MM.1S (cell line): ENCODE measurements at regions not wholly inside any gene's neighbourhood (a gene's known extent, or its start where the extent isn't known, plus 50 kb on each side); places are given as distances from the start of the nearest gene placed in this dataset.

Experiments used
- EZH2 ChIP-seq: fragments of 300-600 bp; sonication (generic); optimal IDR thresholded peaks from 2 replicates; pipeline ENCODE3; 2017; ENCODE audit warnings: low read depth, mild to moderate bottlenecking, antibody characterized with exemption, low read length, mixed read lengths
- EZH2phosphoT487 ChIP-seq: fragments of 300-600 bp; sonication (generic); IDR thresholded peaks from 2 replicates; pipeline ENCODE4 v1.6.1; 2018; ENCODE audit warnings: antibody characterized with exemption, low read length
- TF ChIP-seq, protein P1 (sequence below): fragments of 300-600 bp; sonication (generic); IDR thresholded peaks from 2 replicates; pipeline ENCODE4 v1.5.1; 2016; ENCODE audit warnings: antibody characterized with exemption, low read length, mixed read lengths

DNA sequence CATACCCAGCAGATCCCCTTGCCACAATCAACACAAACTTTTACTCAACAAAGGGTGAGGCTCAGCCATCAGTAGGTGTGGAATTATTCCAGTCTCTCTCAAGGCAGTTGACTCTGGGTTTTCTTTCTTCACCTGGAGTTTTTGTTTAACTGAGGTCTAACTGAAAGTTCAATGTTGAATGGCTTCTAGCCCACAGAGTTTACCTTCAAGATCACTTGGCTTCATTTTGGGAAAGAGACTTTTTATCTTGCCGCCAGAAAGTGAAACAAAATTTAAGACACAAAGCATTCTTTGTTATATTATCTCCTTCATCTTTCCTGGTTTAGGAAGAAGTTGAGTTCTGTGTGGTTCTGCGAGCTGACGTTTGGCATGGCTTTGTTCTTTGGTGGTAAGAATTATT, 83.8 kb upstream of the RASGEF1B start:
- TF ChIP-seq, protein P1, sequence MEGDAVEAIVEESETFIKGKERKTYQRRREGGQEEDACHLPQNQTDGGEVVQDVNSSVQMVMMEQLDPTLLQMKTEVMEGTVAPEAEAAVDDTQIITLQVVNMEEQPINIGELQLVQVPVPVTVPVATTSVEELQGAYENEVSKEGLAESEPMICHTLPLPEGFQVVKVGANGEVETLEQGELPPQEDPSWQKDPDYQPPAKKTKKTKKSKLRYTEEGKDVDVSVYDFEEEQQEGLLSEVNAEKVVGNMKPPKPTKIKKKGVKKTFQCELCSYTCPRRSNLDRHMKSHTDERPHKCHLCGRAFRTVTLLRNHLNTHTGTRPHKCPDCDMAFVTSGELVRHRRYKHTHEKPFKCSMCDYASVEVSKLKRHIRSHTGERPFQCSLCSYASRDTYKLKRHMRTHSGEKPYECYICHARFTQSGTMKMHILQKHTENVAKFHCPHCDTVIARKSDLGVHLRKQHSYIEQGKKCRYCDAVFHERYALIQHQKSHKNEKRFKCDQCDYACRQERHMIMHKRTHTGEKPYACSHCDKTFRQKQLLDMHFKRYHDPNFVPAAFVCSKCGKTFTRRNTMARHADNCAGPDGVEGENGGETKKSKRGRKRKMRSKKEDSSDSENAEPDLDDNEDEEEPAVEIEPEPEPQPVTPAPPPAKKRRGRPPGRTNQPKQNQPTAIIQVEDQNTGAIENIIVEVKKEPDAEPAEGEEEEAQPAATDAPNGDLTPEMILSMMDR, result no peak
- TF ChIP-seq EZH2 (no peak), EZH2phosphoT487 (no peak)
